ENCODE measurements at regions not wholly inside any gene's neighbourhood (a gene's known extent, or its start where the extent isn't known, plus 50 kb on each side); places are given as distances from the start of the nearest gene placed in this dataset.

DNA sequence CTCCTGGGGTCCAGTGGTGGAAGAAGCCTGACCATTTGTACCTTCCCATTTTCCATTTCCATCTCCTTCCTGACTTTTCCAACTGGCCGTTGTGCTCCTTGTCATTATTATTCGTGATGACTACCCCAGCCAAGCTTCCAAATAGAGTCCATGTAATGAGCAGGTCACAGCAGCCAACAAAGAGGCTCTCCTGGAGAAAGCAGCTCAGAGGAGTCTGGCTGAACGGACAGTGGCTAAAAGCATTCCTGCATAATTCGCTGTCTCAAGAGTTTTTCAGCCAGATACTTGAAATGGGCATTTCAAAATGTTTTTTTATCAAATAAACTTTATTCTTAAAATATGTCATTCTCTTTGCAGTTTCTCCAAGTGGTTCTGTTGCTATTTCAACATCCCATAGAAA lies 458.6 kb downstream of the INHBA start:
- TF ChIP-seq POLR2AphosphoS5 (IDR thresholded peaks at IDR 0.05), result no peak
- no peak for TF ChIP-seq POLR2A (IDR thresholded peaks at IDR 0.05)

Measured in stomach (tissue), 4 donors.